DOHH2 (cell line): ENCODE measurements at regions not wholly inside any gene's neighbourhood (a gene's known extent, or its start where the extent isn't known, plus 50 kb on each side); places are given as distances from the start of the nearest gene placed in this dataset.

Experiments used
- H3F3A ChIP-seq: fragments of 200-600 bp; sonication (generic), shearing (Covaris generic); 2 replicates; pipeline ENCODE4 v1.6.0; 2016; ENCODE audit warnings: antibody characterized with exemption, mild to moderate bottlenecking; ENCODE audit not compliant: control insufficient read depth, insufficient read depth
- H3K27ac ChIP-seq: fragments of 200-600 bp; sonication (generic); 2 replicates; pipeline ENCODE4 v1.5.1; 2014; ENCODE audit warnings: low read depth, mild to moderate bottlenecking, low read length, moderate library complexity
- H3K27me3 ChIP-seq: fragments of 200-600 bp; sonication (generic); 2 replicates; pipeline ENCODE4 v1.6.1; 2014; ENCODE audit warnings: mild to moderate bottlenecking, low read length, mixed read lengths; ENCODE audit not compliant: control insufficient read depth
- H3K36me3 ChIP-seq: fragments of 200-600 bp; sonication (generic); 2 replicates; pipeline ENCODE4 v1.6.1; 2014; ENCODE audit warnings: mild to moderate bottlenecking, low read length, moderate library complexity, mixed read lengths; ENCODE audit not compliant: control insufficient read depth
- H3K4me1 ChIP-seq: fragments of 200-600 bp; sonication (generic); 2 replicates; pipeline ENCODE4 v1.6.1; 2014; ENCODE audit warnings: mild to moderate bottlenecking, low read length, mixed read lengths; ENCODE audit not compliant: control insufficient read depth
- H3K4me2 ChIP-seq: fragments of 200-600 bp; sonication (generic); 2 replicates; pipeline ENCODE4 v1.6.0; 2014; ENCODE audit warnings: mild to moderate bottlenecking, low read length, moderate library complexity
- H3K4me3 ChIP-seq: fragments of 200-600 bp; sonication (generic); 2 replicates; pipeline ENCODE4 v1.5.1; 2014; ENCODE audit warnings: mild to moderate bottlenecking, low read length, mixed read lengths
- H3K79me2 ChIP-seq: fragments of 200-600 bp; sonication (generic); 2 replicates; pipeline ENCODE4 v1.6.1; 2014; ENCODE audit warnings: mild to moderate bottlenecking, low read length, mixed read lengths; ENCODE audit not compliant: control insufficient read depth
- H3K9me2 ChIP-seq: fragments of 200-600 bp; sonication (generic); replicated peaks from 2 replicates; pipeline ENCODE4 v1.6.1; 2014; ENCODE audit warnings: mild to moderate bottlenecking, low read length, mixed read lengths; ENCODE audit not compliant: control insufficient read depth
- H3K9me3 ChIP-seq: fragments of 200-600 bp; sonication (generic); 2 replicates; pipeline ENCODE4 v1.6.1; 2014; ENCODE audit warnings: antibody characterized with exemption, low read length, mixed read lengths; ENCODE audit not compliant: control insufficient read depth, insufficient read depth
- H4K20me1 ChIP-seq: fragments of 200-600 bp; sonication (generic); 2 replicates; pipeline ENCODE4 v1.6.0; 2014; ENCODE audit warnings: low read depth, mild to moderate bottlenecking, antibody characterized with exemption, low read length, moderate library complexity; ENCODE audit not compliant: control insufficient read depth, insufficient read depth
- EZH2phosphoT487 ChIP-seq: fragments of 200-600 bp; sonication (generic); IDR thresholded peaks from 2 replicates; pipeline ENCODE4 v1.6.1; 2017; ENCODE audit warnings: borderline replicate concordance, mild to moderate bottlenecking, antibody characterized with exemption, low read length, moderate library complexity, mixed read lengths
- TF ChIP-seq, protein P1 (sequence below): fragments of 200-600 bp; sonication (generic); IDR thresholded peaks from one replicate; pipeline ENCODE4 v1.5.1; 2014; ENCODE audit warnings: antibody characterized with exemption, mild to moderate bottlenecking, low read depth, low read length; ENCODE audit not compliant: poor library complexity, severe bottlenecking

DNA sequence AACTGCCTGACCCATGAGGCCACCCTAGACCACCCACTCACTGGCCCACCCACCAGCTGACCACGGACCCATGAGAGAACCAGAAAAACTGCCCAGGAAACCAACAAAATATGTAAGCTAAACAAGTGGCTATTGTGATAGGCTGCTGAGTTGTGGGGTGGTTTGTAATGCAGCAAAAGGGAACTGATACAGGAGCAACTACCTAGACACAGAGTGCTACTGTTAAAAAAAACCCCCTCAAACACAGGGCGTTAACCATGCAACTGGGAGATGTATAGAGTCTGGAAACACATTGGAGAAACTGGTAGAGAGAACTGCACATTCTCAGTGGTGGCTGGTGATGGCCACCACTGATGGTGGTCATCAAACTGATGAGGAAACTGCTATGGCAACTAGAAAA, 206.3 kb upstream of the GYPC start:
- TF ChIP-seq, protein P1, sequence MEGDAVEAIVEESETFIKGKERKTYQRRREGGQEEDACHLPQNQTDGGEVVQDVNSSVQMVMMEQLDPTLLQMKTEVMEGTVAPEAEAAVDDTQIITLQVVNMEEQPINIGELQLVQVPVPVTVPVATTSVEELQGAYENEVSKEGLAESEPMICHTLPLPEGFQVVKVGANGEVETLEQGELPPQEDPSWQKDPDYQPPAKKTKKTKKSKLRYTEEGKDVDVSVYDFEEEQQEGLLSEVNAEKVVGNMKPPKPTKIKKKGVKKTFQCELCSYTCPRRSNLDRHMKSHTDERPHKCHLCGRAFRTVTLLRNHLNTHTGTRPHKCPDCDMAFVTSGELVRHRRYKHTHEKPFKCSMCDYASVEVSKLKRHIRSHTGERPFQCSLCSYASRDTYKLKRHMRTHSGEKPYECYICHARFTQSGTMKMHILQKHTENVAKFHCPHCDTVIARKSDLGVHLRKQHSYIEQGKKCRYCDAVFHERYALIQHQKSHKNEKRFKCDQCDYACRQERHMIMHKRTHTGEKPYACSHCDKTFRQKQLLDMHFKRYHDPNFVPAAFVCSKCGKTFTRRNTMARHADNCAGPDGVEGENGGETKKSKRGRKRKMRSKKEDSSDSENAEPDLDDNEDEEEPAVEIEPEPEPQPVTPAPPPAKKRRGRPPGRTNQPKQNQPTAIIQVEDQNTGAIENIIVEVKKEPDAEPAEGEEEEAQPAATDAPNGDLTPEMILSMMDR = no peak
- no peak for TF ChIP-seq EZH2phosphoT487
- Histone ChIP-seq H3F3A (no peaks in the 10 kb centered on the region), H3K4me3 (no peak overlapping the region), H3K9me3 (no peaks in the 10 kb centered on the region), H3K4me2 (no peak overlapping the region), H3K27me3 (no peaks in the 10 kb centered on the region), H4K20me1 (no peaks in the 10 kb centered on the region), H3K9me2 (no peaks in the 10 kb centered on the region), H3K27ac (no peak overlapping the region), H3K79me2 (no peaks in the 10 kb centered on the region), H3K4me1 (no peaks in the 10 kb centered on the region), H3K36me3 (no peaks in the 10 kb centered on the region)

DNA sequence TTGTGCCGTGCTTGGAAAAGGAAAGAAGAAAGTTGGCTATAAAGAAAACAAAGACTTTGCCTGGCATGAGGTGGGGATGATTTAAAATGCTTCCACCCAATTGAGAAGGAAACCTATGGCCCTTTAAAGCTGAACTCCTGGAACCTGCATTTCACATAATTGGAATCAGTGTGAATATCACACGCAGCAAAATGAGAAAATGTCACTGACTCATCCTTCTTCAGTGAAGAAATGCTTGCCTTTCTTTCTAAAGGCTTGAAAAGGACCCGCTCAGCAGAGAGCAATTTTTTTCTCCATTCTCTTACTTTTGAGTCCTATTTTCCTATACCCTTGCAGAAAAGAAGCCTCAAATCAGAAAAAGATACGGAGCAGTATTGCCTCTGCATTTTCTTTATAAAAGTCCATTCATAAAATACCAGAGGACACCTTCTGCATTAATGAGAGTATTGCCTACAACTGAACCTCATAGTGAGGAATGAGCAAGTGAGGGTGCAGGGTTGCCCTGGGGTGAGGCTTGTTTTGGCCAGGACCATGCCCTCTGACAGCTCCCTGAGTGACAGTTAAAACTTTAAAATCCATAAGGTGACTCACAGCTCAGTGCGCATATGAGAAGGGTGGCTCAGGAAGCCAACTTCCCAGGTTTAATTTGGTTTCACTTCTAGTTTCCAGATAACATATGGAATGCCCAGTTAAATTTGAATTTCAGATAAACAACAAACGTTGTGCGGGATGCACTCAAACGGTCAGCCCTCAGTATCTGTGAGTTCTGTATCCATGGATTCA, 191.9 kb upstream of the GYPC start:
- H3K36me3 ChIP-seq = no peaks in the 10 kb centered on the region
- no peaks in the 10 kb centered on the region for H4K20me1 ChIP-seq
- no peaks in the 10 kb centered on the region for H3K9me3 ChIP-seq
- no peak for TF ChIP-seq EZH2phosphoT487
- TF ChIP-seq, protein P1 = no peak
- H3K27me3 ChIP-seq = no peaks in the 10 kb centered on the region
- no peak overlapping the region for H3K4me3 ChIP-seq
- H3K79me2 ChIP-seq = no peaks in the 10 kb centered on the region
- H3K9me2 ChIP-seq = no peaks in the 10 kb centered on the region
- no peaks in the 10 kb centered on the region for H3K4me1 ChIP-seq
- H3F3A ChIP-seq = no peaks in the 10 kb centered on the region
- H3K27ac ChIP-seq = no peak overlapping the region
- no peak overlapping the region for H3K4me2 ChIP-seq

DNA sequence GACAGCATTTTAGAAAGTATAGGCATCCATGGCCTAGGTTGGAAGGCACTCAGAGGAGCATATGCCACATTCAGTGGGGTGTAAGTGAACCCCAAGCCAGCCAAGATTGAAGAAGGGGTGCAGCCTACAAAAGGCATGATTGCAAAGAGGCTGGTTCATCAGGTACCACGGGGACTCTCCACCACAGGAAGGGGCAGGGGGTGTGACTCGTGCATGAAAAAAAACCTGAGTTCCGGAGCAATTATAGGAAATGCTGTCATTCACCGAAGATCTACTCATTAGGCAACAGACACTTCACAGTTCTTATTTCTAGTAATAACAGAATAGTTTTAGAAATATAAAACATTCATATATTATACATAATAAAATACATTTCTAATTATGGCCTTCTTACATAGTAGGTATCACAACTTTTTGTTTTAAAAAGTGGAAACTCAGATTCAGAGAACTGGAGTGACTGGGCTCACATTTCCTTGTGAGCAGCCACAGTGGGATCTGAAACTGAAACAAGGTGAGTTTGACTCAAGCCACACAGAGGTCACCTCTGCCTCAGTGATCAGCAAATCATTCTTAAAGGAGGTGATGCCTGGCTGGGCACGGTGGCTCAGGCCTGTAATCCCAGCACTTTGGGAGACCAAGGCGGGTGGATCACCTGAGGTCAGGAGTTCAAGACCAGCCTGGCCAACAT, 188.4 kb upstream of the GYPC start:
- Histone ChIP-seq H3K4me3 (no peak overlapping the region), H4K20me1 (no peaks in the 10 kb centered on the region), H3K9me3 (no peaks in the 10 kb centered on the region), H3K27me3 (no peaks in the 10 kb centered on the region), H3K36me3 (no peaks in the 10 kb centered on the region), H3K9me2 (no peaks in the 10 kb centered on the region), H3K4me1 (no peaks in the 10 kb centered on the region), H3K27ac (no peak overlapping the region), H3K79me2 (no peaks in the 10 kb centered on the region), H3K4me2 (no peak overlapping the region), H3F3A (no peaks in the 10 kb centered on the region)
- TF ChIP-seq, protein P1 = no peak
- no peak for TF ChIP-seq EZH2phosphoT487
